SH-SY5Y (cell line): ENCODE measurements at regions not wholly inside any gene's neighbourhood (a gene's known extent, or its start where the extent isn't known, plus 50 kb on each side); places are given as distances from the start of the nearest gene placed in this dataset.

ENCODE experiments used
- GATA2 ChIP-seq: IDR thresholded peaks from 2 replicates; pipeline ENCODE4 v1.6.1; 2011; ENCODE audit warnings: mild to moderate bottlenecking, low read depth, low read length
- GATA3 ChIP-seq: IDR thresholded peaks from 2 replicates; pipeline ENCODE4 v1.6.1; 2011; ENCODE audit warnings: low read depth, mild to moderate bottlenecking, low read length, moderate library complexity

DNA sequence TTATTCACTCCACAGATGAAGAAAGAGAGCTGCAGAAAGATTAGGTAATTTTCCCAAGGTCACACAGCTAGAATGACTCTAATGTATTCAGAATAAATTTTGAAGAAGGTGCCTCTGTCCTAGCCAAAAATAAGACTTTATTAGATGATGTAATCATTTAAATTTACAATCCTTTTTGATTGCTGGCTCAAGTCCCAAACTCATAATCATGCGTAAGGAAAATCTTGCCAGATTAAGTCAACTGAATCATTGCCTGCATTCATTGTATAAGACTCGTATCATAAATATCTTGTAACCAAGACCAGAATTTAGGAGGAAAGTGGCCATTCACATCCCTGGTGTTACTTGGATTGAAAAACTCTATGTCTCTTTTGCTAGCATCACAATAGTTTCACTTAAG is 53.1 kb upstream of the STK39 start:
- no peak for TF ChIP-seq GATA2
- TF ChIP-seq GATA3, result no peak

DNA sequence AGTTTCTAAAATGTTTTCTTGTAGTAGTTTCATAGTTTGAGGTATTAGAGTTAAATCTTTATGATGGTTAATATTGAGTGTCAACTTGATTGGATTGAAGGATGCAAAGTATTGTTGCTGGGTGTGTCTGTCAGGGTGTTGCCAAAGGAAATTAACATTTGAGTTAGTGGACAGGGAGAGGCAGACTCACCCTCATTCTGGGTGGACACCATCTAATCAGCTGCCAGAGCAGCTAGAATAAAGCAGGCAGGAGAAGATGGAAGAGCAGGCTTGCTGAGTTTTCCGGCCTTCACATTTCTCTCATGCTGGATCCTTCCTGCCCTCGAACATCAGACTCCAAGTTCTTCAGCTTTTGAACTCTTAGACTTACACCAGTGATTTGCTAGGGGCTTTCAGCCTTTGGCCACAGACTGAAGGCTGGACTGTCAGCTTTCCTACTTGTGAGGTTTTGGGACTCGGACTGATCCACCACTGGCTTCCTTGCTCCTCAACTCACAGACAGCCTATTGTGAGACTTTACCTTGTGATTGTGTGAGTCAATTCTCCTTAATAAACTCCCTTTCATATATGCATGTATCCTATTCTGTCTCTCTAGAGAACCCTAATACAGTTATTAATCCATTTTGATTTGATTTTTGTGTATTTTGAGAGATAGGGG is 56.8 kb upstream of the STK39 start:
- TF ChIP-seq GATA2, result no peak
- no peak for TF ChIP-seq GATA3

DNA sequence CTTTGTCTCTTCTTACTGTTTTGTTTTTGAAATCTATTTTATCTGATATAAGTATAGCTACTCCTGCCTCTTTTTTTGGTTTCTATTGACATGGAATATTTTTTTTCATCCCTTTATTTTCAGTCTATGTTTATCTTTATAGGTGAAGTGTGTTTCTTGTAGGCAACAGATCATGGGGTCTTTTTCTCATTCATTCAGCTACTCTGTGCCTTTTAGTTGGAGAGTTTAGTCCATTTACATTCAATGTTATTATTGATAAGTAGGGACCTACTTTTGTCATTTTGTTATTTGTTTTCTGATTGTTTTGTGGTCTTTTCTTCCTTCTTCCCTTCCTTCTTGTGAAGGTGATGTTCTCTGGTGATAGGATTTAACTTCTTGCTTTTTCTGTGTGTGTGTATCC is 60.0 kb upstream of the STK39 start:
- no peak for TF ChIP-seq GATA2
- no peak for TF ChIP-seq GATA3

DNA sequence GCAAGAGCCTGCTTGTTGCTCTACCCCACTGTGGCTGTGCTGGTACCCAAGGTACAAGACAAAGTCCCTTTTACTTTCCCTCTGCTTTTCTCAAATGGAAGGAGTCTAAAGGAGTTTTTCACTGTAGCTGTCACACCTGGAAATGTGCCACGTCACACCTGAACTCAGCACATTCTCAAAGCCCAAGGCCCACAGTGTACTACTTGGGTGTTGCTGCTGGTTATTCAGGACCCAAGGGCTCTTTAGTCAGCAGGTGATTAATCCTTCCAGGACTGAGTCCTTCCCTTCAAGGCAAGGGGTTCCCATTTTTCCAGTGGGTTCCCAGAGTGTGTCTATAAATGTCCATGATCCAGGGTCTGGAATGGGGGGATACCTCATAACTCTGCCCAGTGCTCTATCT is 63.2 kb upstream of the STK39 start:
- TF ChIP-seq GATA3 (no peak), GATA2 (no peak)

DNA sequence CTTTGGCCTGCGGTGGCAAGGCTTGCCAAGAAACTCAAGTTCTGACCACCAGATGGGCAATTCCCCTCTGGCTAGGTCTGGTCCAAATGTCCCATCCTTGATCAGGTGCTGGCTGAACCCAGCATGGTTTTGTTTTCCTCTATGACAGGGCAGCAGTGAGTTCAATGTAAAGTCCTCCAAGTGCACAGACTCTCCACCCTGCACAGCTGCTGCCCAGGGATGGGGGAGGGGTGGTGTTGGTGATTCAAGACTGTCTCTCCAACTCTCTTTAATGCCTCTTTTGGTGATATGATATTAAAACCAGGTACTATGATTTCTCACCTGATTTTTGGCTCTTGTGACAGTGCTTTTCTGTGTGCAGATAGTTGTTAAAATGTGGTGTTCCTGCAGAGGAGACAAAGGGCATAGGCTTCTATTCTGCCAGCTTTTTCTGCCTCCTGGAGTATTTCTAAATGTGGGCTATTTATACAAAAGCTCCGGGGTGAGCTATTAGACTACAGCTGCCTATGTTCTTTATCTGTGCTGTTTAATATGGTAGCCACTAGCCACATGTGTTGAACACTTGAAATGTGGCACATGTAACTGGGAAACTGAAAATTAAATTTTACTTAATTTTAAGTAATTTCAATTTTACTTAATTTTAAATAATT is 64.0 kb upstream of the STK39 start:
- TF ChIP-seq GATA3 (no peak), GATA2 (no peak)

DNA sequence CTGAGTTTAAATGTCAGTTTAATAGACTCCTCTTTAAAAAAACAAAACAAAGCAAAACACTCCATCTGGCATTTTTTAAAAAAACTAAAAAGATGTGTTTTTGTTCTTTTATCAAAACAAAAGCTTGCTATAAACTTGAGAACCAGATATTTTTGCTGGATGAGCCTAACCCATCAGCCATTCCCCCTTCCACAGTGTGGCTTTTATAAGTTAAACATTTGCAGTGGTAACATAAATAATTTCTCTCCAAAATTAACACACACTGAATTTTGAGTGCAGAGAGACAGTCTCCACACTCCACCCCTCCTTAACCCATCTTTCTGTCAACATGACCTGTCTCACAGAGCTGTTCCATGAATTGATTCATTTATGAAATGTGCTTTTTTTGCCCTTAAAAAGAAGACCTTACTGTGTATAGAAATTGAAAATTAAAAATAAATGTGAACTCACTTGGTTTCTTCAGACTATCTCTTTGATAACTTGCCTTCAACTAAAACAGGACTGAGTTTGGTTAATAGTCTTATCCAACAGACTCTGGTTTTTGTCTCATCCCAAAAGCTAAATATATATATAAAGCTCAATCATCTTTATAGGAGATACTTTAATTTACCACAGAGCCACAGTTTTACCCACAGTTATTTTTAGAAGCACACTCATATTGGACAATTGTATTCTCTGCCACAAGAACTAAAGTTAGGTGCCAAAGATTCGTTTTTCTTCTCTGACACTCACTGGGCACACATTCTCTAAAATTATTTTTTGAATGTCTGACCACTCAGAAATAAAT is 64.8 kb upstream of the STK39 start:
- TF ChIP-seq GATA3 (no peak), GATA2 (no peak)

DNA sequence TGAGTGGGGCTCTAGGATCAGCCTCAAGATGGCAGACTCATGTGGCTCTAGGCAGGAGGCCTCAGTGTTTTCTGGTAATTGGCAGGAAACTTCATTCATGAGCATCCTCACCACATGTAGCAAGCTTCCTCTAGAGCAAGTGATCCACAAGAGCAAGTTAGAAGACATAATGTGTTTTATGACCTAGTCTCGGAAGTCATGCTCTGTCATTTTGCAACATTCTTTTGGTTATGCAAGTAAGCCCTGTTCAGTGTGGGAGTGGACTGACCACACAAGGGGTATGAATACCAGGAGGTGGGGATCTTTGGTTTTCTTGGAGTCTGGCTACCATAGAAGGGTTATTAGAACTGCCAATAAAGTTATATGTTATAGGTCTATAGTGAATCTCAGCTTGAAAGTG is 66.8 kb upstream of the STK39 start:
- TF ChIP-seq GATA3, result no peak
- no peak for TF ChIP-seq GATA2

DNA sequence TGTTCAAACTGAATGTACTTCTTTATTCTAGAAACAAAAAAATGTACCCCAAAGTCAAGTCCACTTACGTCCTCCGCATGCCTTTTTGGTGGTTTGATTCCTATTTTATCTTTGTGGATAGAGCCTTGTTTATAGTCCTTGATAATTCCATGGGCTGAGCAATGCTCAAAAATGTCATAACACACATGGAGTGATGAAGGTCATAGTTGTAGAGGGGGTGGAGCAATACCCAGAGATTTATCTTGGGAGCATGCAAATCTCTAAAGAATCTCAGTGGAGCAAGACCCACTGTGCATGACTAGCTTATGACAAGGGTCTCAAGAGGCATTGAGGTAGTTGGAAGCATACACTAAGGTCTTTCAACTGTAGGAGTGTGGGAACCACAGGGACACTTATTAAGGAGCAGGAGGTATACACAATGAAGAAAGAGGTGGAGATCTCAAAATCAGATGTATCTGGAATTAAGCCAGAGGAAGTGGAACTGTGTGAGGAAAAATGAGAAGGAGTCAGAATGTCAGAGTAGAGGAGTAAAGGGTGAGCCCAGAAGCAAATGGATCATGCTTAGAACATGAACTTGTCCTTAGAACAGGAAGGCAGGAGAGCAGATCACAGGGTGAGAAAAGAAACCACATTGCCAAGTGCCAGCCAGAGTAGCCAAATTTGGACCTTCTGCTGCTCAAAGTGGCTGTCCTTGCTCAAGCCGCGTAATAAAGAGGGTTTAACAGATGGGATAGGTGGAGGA is 68.1 kb upstream of the STK39 start:
- TF ChIP-seq GATA3 (no peak), GATA2 (no peak)

DNA sequence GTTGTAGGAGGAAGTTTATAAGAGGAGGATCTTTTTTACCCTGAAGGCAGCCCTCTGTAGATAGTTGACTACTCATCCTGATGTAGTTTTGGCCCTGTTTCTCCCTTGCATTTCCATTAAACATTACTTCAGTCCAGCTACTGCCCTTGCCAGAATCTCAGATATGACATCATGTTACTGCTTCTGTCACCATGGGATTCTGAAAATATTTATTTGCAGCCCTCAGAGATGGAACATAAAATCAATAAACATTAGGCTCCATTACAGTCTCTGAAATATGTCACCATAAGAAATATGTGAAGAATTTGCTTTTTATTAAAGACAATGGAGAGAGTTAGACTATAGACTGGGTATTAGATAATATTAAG is 68.7 kb upstream of the STK39 start:
- TF ChIP-seq GATA2, result no peak

DNA sequence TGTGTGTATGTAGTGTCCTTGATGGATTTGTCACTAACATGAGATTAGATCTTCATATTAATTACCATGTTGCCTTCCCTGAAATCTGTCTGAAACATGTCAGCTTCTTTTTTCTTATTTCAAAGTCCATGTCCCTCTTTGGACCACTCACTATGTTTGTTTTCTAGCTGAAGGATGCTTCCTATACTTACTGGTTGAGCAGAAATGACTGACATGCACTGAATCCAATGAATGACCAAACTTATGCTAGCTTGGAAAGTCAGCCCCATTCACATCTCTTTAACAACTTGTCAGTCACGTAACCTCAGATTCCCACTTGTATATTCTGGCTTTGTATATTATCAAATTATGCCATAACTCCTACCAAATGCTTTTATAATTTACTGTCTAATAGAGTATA is 69.9 kb upstream of the STK39 start:
- TF ChIP-seq GATA3 (no peak), GATA2 (no peak)

DNA sequence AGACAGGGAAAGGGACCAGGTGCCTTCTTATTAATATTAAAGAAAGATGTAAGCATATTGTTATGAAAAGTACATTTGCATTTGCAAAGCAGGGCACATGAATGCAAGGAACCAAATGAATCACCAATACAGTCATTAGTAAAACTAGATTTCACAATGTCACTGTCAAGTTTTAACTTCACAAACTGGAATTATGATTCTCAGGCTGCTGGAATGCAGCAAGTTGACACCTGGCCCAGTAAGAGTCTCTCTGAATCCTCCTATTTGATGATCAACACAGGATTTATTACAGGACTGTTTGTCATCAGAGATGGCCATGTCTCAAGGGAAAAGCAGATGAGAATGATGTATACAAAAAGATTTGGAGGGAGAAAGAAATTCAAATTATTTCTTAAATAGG is 72.9 kb upstream of the STK39 start:
- TF ChIP-seq GATA2, result no peak
- no peak for TF ChIP-seq GATA3

DNA sequence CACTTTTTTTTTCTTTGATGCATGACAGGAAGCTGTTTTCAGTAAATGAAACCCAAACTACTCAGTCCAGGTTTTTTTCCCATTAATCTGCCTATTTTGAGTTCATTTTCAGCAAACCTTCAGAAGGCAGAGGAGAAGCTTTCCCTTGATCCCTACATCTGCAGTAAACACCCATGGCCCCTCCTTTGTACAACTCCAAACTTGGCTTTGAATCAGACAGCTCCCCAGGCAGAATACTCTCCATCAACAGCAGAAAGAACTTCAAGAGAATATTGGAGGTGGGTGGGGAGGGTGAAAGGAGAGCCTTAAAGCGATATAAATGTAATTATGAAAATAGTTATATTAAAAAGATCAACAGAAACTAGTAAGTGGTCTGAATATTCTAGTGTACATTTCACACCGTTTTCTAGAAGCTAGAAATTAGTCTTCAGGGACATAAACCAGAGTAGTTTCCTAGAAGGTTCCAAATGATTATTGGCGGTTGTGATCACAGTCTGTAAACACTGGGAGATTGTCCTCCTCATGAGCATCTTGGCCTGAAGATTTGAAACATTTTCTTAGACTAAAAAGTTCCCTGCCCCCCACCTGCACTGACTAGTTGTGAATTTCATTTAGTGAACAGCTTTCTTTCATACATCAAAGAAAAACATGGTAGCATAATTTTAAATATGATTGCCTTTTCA is 75.1 kb upstream of the STK39 start:
- TF ChIP-seq GATA3 (no peak), GATA2 (no peak)

DNA sequence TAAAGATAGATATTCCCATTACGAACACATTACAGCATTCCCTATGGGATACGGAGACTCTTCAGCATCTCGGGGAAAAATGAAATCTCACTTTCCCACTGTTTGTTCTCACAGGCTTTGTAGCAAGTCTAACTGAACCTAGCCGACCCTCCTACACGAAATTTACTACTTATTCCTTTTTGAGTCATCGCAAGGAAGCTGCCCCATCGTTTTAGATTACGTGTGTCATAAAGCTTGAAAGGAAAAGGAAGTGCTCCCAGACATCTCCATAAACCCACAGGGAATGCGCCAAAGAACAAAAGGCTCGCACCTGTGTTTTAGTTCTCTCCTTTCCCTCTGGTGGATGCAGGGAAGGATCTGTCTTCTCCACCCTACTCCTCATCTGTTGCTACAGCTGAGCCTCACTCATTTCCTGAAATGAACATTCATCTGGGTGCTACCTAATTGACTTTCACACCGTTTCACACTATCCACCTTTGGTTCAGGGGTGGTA is 76.2 kb upstream of the STK39 start:
- TF ChIP-seq GATA2, result no peak
- TF ChIP-seq GATA3, result no peak

DNA sequence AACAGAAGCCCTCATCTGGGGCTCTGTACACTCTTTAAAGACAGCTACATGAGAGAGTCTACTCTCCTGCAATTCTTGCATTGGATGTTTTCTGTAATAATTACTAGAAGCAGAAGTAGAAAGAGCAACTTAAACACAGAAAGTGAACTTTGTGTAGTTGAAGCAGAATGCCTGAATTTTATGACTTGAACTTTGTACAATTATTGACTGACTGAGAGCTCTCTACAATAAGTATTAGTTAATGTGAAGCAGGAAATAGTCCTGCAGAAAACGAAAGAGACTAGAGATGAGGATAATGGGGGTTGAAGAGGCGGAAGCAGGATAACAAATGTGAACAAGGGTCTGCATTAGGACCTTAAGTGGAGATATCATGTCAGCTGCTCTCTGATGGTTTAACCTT is 79.2 kb upstream of the STK39 start:
- TF ChIP-seq GATA3, result no peak
